Suprapubic skin (tissue), 3 donors: ENCODE measurements at regions not wholly inside any gene's neighbourhood (a gene's known extent, or its start where the extent isn't known, plus 50 kb on each side); places are given as distances from the start of the nearest gene placed in this dataset.

Experiments used
- CTCF ChIP-seq, 2 donors: fragments of 200-600 bp in 1 of 2; fragments of 450-650 bp in 1 of 2; sonication (generic) in 1 of 2; IDR thresholded peaks; one replicate each; pipeline ENCODE4 v1.5.1; 2016 to 2019; ENCODE audit warnings: antibody characterized with exemption in 2 of 2, mild to moderate bottlenecking in 1 of 2, moderate library complexity in 1 of 2
- EP300 ChIP-seq: sonication (generic); formaldehyde crosslinking; IDR thresholded peaks from one replicate; pipeline ENCODE4 v1.6.1; 2017; ENCODE audit warnings: antibody characterized with exemption
- POLR2A ChIP-seq, 2 donors: fragments of 450-650 bp; IDR thresholded peaks; one replicate each; pipeline ENCODE4 v1.6.1; 2017; ENCODE audit warnings: antibody characterized with exemption in 2 of 2, mild to moderate bottlenecking in 2 of 2, moderate library complexity in 2 of 2

GRCh38 chr12:127546721-127547505, 720.1 kb upstream of the TMEM132C start:
- TF ChIP-seq POLR2A (IDR thresholded peaks at IDR 0.05) (no peak), CTCF (IDR thresholded peaks at IDR 0.05) (no peak), EP300 (no peak)
